ENCODE measurements at regions not wholly inside any gene's neighbourhood (a gene's known extent, or its start where the extent isn't known, plus 50 kb on each side); places are given as distances from the start of the nearest gene placed in this dataset.

DNA sequence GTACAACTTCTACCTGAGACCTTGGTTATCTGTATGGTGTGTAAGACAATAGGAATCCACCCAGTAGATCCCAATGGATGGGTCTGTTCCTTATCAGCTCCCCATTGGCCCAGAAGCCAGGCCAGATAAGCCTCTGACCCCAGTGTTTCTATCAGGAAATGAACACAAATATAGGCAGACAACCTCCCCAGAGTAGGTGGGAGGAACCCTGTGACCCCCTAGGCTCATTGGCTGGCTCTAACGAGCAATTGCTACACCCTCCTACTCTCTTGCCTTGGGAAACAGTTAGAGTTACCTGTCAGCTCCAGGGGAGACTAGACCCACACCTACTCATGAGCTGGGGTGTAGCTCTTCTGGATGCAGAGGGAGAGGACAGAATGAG lies 299.9 kb downstream of the UACA start:
- TF ChIP-seq POLR2A (IDR thresholded peaks at IDR 0.05) (no peak), POLR2AphosphoS5 (IDR thresholded peaks at IDR 0.05) (no peak)
- TF ChIP-seq, protein P1, sequence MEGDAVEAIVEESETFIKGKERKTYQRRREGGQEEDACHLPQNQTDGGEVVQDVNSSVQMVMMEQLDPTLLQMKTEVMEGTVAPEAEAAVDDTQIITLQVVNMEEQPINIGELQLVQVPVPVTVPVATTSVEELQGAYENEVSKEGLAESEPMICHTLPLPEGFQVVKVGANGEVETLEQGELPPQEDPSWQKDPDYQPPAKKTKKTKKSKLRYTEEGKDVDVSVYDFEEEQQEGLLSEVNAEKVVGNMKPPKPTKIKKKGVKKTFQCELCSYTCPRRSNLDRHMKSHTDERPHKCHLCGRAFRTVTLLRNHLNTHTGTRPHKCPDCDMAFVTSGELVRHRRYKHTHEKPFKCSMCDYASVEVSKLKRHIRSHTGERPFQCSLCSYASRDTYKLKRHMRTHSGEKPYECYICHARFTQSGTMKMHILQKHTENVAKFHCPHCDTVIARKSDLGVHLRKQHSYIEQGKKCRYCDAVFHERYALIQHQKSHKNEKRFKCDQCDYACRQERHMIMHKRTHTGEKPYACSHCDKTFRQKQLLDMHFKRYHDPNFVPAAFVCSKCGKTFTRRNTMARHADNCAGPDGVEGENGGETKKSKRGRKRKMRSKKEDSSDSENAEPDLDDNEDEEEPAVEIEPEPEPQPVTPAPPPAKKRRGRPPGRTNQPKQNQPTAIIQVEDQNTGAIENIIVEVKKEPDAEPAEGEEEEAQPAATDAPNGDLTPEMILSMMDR (IDR thresholded peaks at IDR 0.05) = no peak
